Heart left ventricle (tissue), 16 donors: ENCODE measurements at regions not wholly inside any gene's neighbourhood (a gene's known extent, or its start where the extent isn't known, plus 50 kb on each side); places are given as distances from the start of the nearest gene placed in this dataset.

Source experiments
- ATAC-seq, 4 donors: fragments of 200-7000 bp; cut with Tn5 transposase; one replicate each; pipeline ENCODE4 v1.9.1; 2020 to 2022; ENCODE audit warnings: moderate library complexity in 4 of 4, mild to moderate bottlenecking in 3 of 4, moderate number of reproducible peaks in 1 of 4
- DNase-seq, 5 donors: peaks; one replicate each; pipeline ENCODE4 v3.0.0-alpha.2; 2020
- H3K27ac ChIP-seq, 12 donors: fragments of 200-600 bp; sonication (generic) in 4 of 12; one replicate each; pipeline versions ENCODE4 v1.5.0 to v1.8.0; 2016 to 2022; ENCODE audit warnings: mild to moderate bottlenecking in 2 of 12
- H3K27me3 ChIP-seq, 9 donors: fragments of 200-600 bp; sonication (generic) in 2 of 9; one replicate each; pipeline versions ENCODE4 v1.5.1 to v1.8.0; 2016 to 2022; ENCODE audit warnings: mild to moderate bottlenecking in 3 of 9
- H3K36me3 ChIP-seq, 9 donors: fragments of 200-600 bp; sonication (generic) in 2 of 9; one replicate each; pipeline versions ENCODE4 v1.5.0 to v1.8.0; 2018 to 2022; ENCODE audit warnings: mild to moderate bottlenecking in 2 of 9
- H3K4me1 ChIP-seq, 12 donors: fragments of 200-600 bp; sonication (generic) in 4 of 12; one replicate each; pipeline versions ENCODE4 v1.5.0 to v1.8.0; 2016 to 2022; ENCODE audit warnings: mild to moderate bottlenecking in 3 of 12
- H3K4me3 ChIP-seq, 12 donors: fragments of 200-600 bp; sonication (generic) in 4 of 12; one replicate each; pipeline versions ENCODE4 v1.5.0 to v1.8.0; 2017 to 2022; ENCODE audit warnings: mild to moderate bottlenecking in 9 of 12, moderate library complexity in 4 of 12
- H3K9me3 ChIP-seq, 12 donors: fragments of 200-600 bp; sonication (generic) in 4 of 12; one replicate each; pipeline versions ENCODE4 v1.5.0 to v1.8.0; 2016 to 2022; ENCODE audit warnings: mild to moderate bottlenecking in 1 of 12
- POLR2A ChIP-seq, 2 donors: fragments of 450-650 bp; IDR thresholded peaks; one replicate each; pipeline ENCODE4 v1.6.1; 2017; ENCODE audit warnings: antibody characterized with exemption in 2 of 2, mild to moderate bottlenecking in 2 of 2, moderate library complexity in 2 of 2
- WGBS, 4 donors: extraction: QIAGEN DNeasy Blood & Tissue Kit in 2 of 4; methylation state at CpG; one replicate each; pipeline versions ENCODE4 v1.1.5 to v1.1.7; 2013 to 2018; 5-methylcytosine and 5-hydroxymethylcytosine counted together
- intact Hi-C, 10 donors: fragments of 100-400 bp; cut with DNase I; formaldehyde crosslinking; loops; one replicate each; pipeline versions ENCODE4 v1.11.1 to v1.14.2; 2022
- TF ChIP-seq, protein P1 (sequence below), 12 donors: fragments of 200-600 bp; sonication (generic) in 4 of 12; IDR thresholded peaks; one replicate each; pipeline versions ENCODE4 v1.5.0 to v1.8.0; 2018 to 2022; ENCODE audit warnings: antibody characterized with exemption in 12 of 12, mild to moderate bottlenecking in 5 of 12
- donor health status: ischemic (EF 13 %, LVEDD 7.1; RV severe dilation, severe dysfunction).
- donor health status: healthy with polysubstance abuse.
- donor health status: DM: no; HTN: yes; CAD: no.
- donor health status: DM: no; HTN: no; CAD: no.
- donor health status: ischemic (EF 25% LVEDD 6.9; RV normal size, moderate dysfunction).
- donor health status: ischemic (EF 25% LVEDD 5.7; RV mildly dilated, moderate dysfunction).
- donor health status: healthy.
- donor health status: DM: yes; HTN: yes; CAD: no.
- donor health status: ischemic (EF 35%, LVEDD 5.7; RV mildly dilated, moderate dysfunction).
- donor health status: nonischemic (EF 11% LVEDD 7.7; RV severe dilation, severe dysfunction).
- donor health status: DM: yes; HTN: yes; CAD: no.
- donor health status: PGD.
- donor health status: ischemic (EF 29% LVEDD 5.4; RV normal size, mild dysfunction).
- donor health status: nonischemic (EF 23%, LVEDD 6.1; RV moderate dilation, normal function).

DNA sequence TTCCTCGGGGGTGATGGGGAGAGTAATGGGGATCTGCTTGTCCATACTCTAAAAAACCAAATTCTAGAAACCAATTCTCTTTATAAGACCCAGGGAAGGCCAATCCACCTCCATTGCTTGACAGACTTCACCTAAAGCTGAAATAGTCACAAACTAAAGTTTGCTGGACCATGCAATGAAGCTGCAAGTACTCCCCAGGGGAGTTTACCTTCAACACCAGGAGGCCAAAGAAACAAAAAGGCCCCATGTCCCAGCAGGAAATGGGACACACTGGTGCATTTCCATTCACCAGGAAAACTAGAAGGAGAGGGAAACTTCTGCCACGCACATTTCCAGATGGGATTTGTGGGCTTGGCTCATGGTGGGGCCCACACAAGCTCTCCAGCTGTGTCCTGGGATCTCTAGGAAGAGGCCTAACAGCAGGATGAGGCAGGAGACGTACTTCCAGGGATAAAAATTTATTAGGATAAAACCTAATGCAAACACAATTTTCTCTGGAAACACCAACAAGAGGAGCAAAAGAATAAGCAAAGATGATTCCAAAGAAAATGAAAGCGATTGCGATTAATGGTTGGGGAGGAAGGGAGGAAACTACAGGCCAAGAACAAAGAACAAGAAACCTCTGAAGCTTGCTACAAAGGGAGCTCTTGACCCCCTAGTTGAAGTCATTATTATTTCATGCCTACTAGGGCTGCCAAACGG lies 238.0 kb upstream of the LRTM1 start:
- Histone ChIP-seq H3K27me3 (no peaks in the 10 kb centered on the region), H3K27ac (no peak overlapping the region), H3K4me1 (peaks cover 0 to 16% (median 0%) of the 10 kb centered on the region in 12 donors), H3K36me3 (no peaks in the 10 kb centered on the region), H3K4me3 (no peak overlapping the region), H3K9me3 (no peaks in the 10 kb centered on the region)
- 70 to 79% (median 71%) methylated on average over 6 of the region's 6 CpGs for WGBS, 4 donors
- DNase-seq: no peak
- intact Hi-C loops: loop anchor here in 1 of 10 donors (10.0 kb wide), 1 partner anchor 311 kb away; no protein-coding TSS in a partner anchor
- TF ChIP-seq POLR2A (IDR thresholded peaks at IDR 0.05): no peak
- TF ChIP-seq, protein P1, sequence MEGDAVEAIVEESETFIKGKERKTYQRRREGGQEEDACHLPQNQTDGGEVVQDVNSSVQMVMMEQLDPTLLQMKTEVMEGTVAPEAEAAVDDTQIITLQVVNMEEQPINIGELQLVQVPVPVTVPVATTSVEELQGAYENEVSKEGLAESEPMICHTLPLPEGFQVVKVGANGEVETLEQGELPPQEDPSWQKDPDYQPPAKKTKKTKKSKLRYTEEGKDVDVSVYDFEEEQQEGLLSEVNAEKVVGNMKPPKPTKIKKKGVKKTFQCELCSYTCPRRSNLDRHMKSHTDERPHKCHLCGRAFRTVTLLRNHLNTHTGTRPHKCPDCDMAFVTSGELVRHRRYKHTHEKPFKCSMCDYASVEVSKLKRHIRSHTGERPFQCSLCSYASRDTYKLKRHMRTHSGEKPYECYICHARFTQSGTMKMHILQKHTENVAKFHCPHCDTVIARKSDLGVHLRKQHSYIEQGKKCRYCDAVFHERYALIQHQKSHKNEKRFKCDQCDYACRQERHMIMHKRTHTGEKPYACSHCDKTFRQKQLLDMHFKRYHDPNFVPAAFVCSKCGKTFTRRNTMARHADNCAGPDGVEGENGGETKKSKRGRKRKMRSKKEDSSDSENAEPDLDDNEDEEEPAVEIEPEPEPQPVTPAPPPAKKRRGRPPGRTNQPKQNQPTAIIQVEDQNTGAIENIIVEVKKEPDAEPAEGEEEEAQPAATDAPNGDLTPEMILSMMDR (IDR thresholded peaks at IDR 0.05): no peak
- no peak for ATAC-seq

DNA sequence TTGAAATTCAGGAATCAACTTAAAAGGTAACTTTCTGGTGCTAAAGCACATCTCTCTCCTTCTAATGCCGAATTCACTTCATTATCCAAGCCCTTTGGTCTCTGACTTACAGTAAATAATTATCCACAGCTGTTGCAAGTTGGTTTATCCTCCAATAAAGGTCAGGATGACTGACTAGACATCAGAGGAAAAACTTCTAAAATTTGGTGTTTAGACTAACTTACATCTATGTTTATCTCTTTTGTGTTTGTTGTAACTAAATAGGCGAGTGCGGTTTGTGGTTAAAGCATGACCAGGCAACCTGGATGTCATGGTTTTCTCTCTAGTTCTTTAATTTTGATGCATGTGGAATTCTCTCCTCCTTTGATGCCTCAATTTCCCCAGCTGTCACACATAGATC lies 237.4 kb upstream of the LRTM1 start:
- WGBS, 4 donors: 88 to 95% (median 92%) methylated on average over 3 of the region's 3 CpGs

DNA sequence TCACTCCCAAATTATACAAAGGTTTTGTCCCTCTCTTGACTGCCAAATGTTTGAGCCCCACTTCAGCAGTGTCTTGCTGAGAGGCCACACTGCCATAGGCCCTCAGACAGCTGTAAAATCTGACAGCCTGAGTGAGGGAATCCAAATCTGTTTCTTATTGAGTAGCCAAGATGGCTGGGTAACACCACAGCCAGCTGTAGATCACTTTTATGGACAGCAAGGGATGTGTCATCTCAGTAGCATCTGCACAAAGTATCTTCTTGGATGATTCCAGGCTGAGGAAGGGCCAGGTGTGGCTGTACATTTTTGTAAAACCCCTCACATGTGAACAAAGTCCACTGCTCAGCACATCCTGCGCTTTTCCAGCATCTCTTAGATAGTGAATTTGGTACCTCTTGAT lies 237.0 kb upstream of the LRTM1 start:
- ATAC-seq: no peak
- DNase-seq: no peak
- no peaks in the 10 kb centered on the region for H3K27me3 ChIP-seq
- WGBS, 4 donors: 79 to 94% (median 91%) methylated on average over 1 of the region's 1 CpG
- no peaks in the 10 kb centered on the region for H3K36me3 ChIP-seq
- H3K9me3 ChIP-seq: no peaks in the 10 kb centered on the region
- intact Hi-C loops: loop anchor here in 1 of 10 donors (10.0 kb wide), 1 partner anchor 310 kb away; no protein-coding TSS in a partner anchor
- H3K27ac ChIP-seq: no peak overlapping the region
- H3K4me3 ChIP-seq: no peak overlapping the region
- peaks cover 0 to 18% (median 0%) of the 10 kb centered on the region in 12 donors for H3K4me1 ChIP-seq
- TF ChIP-seq, protein P1 (IDR thresholded peaks at IDR 0.05): no peak
- no peak for TF ChIP-seq POLR2A (IDR thresholded peaks at IDR 0.05)

More for the DNA sequence above, 237.4 kb upstream of the LRTM1 start:
- Histone ChIP-seq H3K27me3 (no peaks in the 10 kb centered on the region), H3K27ac (no peak overlapping the region), H3K4me3 (no peak overlapping the region), H3K36me3 (no peaks in the 10 kb centered on the region), H3K4me1 (peaks cover 0 to 18% (median 0%) of the 10 kb centered on the region in 12 donors), H3K9me3 (no peaks in the 10 kb centered on the region)
- ATAC-seq: no peak
- TF ChIP-seq POLR2A (IDR thresholded peaks at IDR 0.05): no peak
- TF ChIP-seq, protein P1 (IDR thresholded peaks at IDR 0.05): no peak
- intact Hi-C loops: loop anchor here in 1 of 10 donors (10.0 kb wide), 1 partner anchor 310 kb away; no protein-coding TSS in a partner anchor
- no peak for DNase-seq

DNA sequence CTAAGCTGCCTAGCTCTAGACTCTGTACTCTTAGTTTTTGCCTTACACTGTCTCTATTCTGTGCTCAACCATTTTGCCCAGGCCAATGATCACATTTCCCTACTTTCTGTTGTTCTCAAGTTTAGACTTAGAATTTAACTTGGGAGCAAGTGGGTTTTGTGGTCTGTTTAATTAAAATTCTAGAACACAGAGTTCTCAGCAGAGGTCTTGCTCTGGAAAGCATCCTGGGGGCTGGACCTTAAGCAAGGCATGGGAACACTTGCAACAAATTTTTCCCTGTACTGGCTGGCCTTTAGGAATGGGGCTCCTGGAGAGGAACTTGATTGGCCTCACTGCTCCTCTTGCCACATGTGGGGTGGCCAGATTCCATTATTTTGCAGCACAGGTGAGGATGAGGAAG lies 236.3 kb upstream of the LRTM1 start:
- Histone ChIP-seq H3K9me3 (no peaks in the 10 kb centered on the region), H3K27me3 (no peaks in the 10 kb centered on the region), H3K36me3 (no peaks in the 10 kb centered on the region), H3K4me1 (peaks cover 0 to 18% (median 0%) of the 10 kb centered on the region in 12 donors), H3K4me3 (no peak overlapping the region), H3K27ac (no peak overlapping the region)
- ATAC-seq: no peak
- DNase-seq: no peak
- TF ChIP-seq POLR2A (IDR thresholded peaks at IDR 0.05): no peak
- TF ChIP-seq, protein P1 (IDR thresholded peaks at IDR 0.05): no peak
- intact Hi-C loops: loop anchor here in 1 of 10 donors (10.0 kb wide), 1 partner anchor 309 kb away; no protein-coding TSS in a partner anchor
